Upper lobe of right lung (tissue), 1 donor: ENCODE measurements at regions not wholly inside any gene's neighbourhood (a gene's known extent, or its start where the extent isn't known, plus 50 kb on each side); places are given as distances from the start of the nearest gene placed in this dataset.

Source experiments
- ATAC-seq: fragments of 200-7000 bp; cut with Tn5 transposase; one replicate; pipeline ENCODE4 v1.9.1; 2020; ENCODE audit warnings: mild to moderate bottlenecking, moderate library complexity
- DNase-seq: peaks from one replicate; pipeline ENCODE4 v3.0.0-alpha.2; 2020
- H3K27ac ChIP-seq: fragments of 200-600 bp; one replicate; pipeline ENCODE4 v1.8.0; 2022
- H3K27me3 ChIP-seq: fragments of 200-600 bp; one replicate; pipeline ENCODE4 v1.8.0; 2022; ENCODE audit warnings: mild to moderate bottlenecking
- H3K36me3 ChIP-seq: fragments of 200-600 bp; one replicate; pipeline ENCODE4 v1.8.0; 2022
- H3K4me1 ChIP-seq: fragments of 200-600 bp; one replicate; pipeline ENCODE4 v1.8.0; 2022
- H3K4me3 ChIP-seq: fragments of 200-600 bp; one replicate; pipeline ENCODE4 v1.8.0; 2022; ENCODE audit warnings: mild to moderate bottlenecking
- H3K9me3 ChIP-seq: fragments of 200-600 bp; one replicate; pipeline ENCODE4 v1.8.0; 2022
- CTCF ChIP-seq: fragments of 200-600 bp; IDR thresholded peaks from one replicate; pipeline ENCODE4 v1.8.0; 2022; ENCODE audit warnings: antibody characterized with exemption
- intact Hi-C: fragments of 100-400 bp; cut with DNase I; formaldehyde crosslinking; loops from one replicate; pipeline ENCODE4 v1.11.0; 2022
- donor health status: DM: no; HTN: yes; CAD: no; lungs with severe emphysema.

GRCh38 chr13:75038393-75039113, 443.4 kb downstream of the TBC1D4 start:
- no peak overlapping the region for H3K4me3 ChIP-seq
- intact Hi-C loops, result no loop called here
- ATAC-seq, result no peak
- H3K9me3 ChIP-seq, result no peaks in the 10 kb centered on the region
- H3K27me3 ChIP-seq, result no peaks in the 10 kb centered on the region
- DNase-seq, result no peak
- H3K27ac ChIP-seq, result no peak overlapping the region
- H3K36me3 ChIP-seq, result no peaks in the 10 kb centered on the region
- no peaks in the 10 kb centered on the region for H3K4me1 ChIP-seq
- no peak for TF ChIP-seq CTCF

GRCh38 chr13:75025956-75026355, 456.0 kb downstream of the TBC1D4 start:
- Histone ChIP-seq H3K4me3 (no peak overlapping the region), H3K4me1 (no peaks in the 10 kb centered on the region), H3K9me3 (no peaks in the 10 kb centered on the region), H3K27ac (no peak overlapping the region), H3K36me3 (no peaks in the 10 kb centered on the region), H3K27me3 (no peaks in the 10 kb centered on the region)
- DNase-seq (no peak), ATAC-seq (no peak)
- intact Hi-C loops, result no loop called here
- no peak for TF ChIP-seq CTCF

GRCh38 chr13:75024602-75025001, 457.4 kb downstream of the TBC1D4 start:
- Histone ChIP-seq H3K36me3 (no peaks in the 10 kb centered on the region), H3K27me3 (no peaks in the 10 kb centered on the region), H3K4me1 (no peaks in the 10 kb centered on the region), H3K27ac (no peak overlapping the region), H3K4me3 (no peak overlapping the region), H3K9me3 (no peaks in the 10 kb centered on the region)
- no peak for DNase-seq
- no peak for ATAC-seq
- TF ChIP-seq CTCF, result no peak
- intact Hi-C loops, result no loop called here

GRCh38 chr13:75023609-75024008, 458.4 kb downstream of the TBC1D4 start:
- Histone ChIP-seq H3K27me3 (no peaks in the 10 kb centered on the region), H3K4me1 (no peaks in the 10 kb centered on the region), H3K36me3 (no peaks in the 10 kb centered on the region), H3K9me3 (no peaks in the 10 kb centered on the region), H3K4me3 (no peak overlapping the region), H3K27ac (no peak overlapping the region)
- intact Hi-C loops, result no loop called here
- no peak for DNase-seq
- no peak for TF ChIP-seq CTCF
- no peak for ATAC-seq

GRCh38 chr13:75021151-75021550, 460.8 kb downstream of the TBC1D4 start:
- intact Hi-C loops, result no loop called here
- H3K4me1 ChIP-seq, result no peaks in the 10 kb centered on the region
- H3K4me3 ChIP-seq, result no peak overlapping the region
- H3K27ac ChIP-seq, result no peak overlapping the region
- H3K36me3 ChIP-seq, result no peaks in the 10 kb centered on the region
- H3K9me3 ChIP-seq, result no peaks in the 10 kb centered on the region
- DNase-seq (no peak), ATAC-seq (no peak)
- no peak for TF ChIP-seq CTCF
- H3K27me3 ChIP-seq, result no peaks in the 10 kb centered on the region

GRCh38 chr13:75016225-75016624, 465.7 kb downstream of the TBC1D4 start:
- Histone ChIP-seq H3K36me3 (no peaks in the 10 kb centered on the region), H3K27ac (no peak overlapping the region), H3K4me1 (no peaks in the 10 kb centered on the region), H3K27me3 (no peaks in the 10 kb centered on the region), H3K4me3 (no peak overlapping the region), H3K9me3 (no peaks in the 10 kb centered on the region)
- intact Hi-C loops, result no loop called here
- ATAC-seq (no peak), DNase-seq (no peak)
- no peak for TF ChIP-seq CTCF
